ENCODE measurements at regions not wholly inside any gene's neighbourhood (a gene's known extent, or its start where the extent isn't known, plus 50 kb on each side); places are given as distances from the start of the nearest gene placed in this dataset.

- TF ChIP-seq CTCF (conservative IDR thresholded peaks at IDR 0.05; ENCODE audit: low read length) (no peak), EZH2phosphoT487 (IDR thresholded peaks at IDR 0.05; ENCODE audit: borderline replicate concordance) (no peak)
Measured at GRCh38 chr3:36652104-36652503, 112.2 kb downstream of the DCLK3 start.

All from Loucy (cell line).